NCI-H2107 treated with DMSO at 0.1 percent for 48 hours (cell line): ENCODE measurements at regions not wholly inside any gene's neighbourhood (a gene's known extent, or its start where the extent isn't known, plus 50 kb on each side); places are given as distances from the start of the nearest gene placed in this dataset.
"Not testable (repeated sequence)": the region's sequence is repeated elsewhere in the genome, so short reads cannot be mapped to it uniquely, and the experiment has no call there.

Experiments
- DNase-seq: peaks from one replicate; lab custom pipeline; 2025; ENCODE audit not compliant: unreplicated experiment; lab: John Stamatoyannopoulos, UW

DNA sequence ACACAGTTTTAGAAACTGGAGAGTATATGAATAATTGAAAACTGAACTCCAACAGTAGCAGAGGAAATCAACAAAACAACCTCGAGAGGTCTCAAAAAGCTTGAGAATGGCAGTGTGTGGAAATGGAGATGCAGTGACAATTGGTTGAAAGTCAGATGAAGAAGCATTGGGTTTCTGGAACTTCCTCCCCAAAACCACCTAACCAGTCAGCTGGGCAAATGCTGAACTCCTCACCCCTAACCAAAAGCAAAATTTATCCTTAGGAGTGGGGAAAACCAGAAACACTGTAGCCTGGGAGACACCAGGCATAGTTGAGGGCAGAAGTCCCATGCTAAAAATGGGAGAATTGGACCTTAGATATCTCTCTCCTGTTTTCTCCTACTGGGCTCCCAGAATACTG, 109.9 kb downstream of the TANC2 start:
- DNase-seq, result no peak

DNA sequence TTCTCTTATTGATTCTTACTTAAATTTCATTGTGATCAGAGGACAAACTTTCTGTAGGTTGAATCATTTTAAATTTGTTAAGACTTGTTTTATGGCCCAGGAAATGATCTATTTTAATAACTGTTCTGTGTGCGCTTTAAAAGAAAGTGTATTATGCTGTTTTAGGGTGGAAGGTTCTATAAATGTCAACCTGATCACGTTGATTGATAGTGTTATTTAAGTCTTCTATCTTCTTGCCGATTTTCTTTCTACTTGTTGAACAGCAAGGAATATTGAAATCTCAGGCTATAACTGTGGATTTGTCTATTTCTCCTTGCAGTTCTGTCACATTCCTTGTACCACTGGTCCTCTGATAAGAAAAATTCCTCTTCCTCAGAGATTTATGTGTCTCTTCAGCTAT, 112.7 kb downstream of the TANC2 start:
- no peak for DNase-seq

DNA sequence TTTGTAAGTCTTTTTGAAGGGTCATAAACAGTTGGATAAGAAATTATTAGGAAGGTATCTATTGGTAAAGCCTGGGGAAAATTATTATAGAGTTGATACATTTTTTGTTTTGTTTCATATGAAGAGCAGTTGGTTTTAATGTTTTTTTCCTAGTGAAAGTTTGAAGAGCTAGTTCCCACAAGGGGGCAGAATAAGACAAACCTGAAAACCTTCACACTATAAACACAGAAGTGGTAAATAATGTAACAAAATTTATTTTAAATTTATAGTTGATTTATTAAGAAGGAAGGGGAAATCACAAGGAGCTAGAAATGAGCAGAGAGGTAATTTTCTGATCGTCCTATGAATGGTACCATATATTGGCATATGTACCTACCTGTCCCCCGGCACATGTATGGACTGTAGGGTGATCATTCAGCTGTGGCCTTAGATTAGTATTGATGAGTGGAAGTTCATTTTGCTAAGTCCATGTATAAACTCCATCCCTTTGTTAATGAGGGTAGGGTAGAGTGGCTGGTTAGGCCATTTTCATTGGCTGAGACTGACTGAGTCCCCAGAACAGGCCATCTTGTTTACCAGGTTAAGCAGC, 116.3 kb downstream of the TANC2 start:
- no peak for DNase-seq

DNA sequence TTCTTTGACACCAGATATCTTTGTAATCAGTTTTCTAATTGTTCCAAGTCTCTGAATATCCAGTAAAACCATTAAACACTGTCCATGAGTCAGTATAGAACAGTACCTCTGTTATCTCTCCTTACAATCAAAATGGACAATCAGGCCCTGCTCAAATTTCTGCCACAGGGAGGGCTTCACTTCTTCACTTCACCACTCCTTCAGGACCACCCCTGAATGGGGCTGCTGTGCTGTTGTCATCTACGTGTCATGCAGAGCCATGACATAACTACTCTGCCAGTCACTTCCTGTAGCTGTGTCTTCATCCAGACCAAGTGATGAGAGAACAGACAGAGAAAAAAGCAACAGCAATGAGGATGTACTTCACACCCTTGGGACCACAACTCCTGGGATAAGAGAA, 116.9 kb downstream of the TANC2 start:
- no peak for DNase-seq

DNA sequence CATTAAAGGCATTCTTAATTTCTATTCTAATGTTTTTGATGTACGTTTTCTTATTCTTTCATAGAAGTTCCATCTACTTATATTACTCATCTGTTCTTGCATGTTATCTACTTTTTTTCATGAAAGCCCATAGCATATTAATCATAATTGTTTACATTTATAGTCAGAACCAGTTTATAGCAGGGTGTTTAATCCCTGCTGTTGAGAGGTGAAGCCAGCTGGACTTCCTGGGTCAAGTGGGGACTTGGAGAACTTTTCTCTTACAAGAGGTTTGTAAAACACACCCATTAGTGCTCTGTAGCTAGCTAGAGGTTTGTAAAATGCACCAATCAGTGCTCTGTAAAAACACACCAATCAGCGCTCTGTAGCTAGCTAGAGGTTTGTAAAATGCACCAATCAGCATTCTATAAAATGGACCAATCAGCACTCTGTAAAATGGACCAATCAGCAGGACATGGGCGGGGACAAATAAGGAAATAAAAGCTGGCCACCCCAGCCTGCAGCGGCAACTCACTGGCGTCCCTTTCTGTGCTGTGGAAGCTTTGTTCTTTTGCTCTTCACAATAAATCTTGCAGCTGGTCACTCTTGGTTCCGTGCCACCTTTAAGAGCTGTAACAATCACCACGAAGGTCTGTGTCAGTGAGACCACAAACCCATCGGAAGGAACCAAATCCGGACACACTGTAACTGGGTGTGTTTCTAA, 120.6 kb downstream of the TANC2 start:
- no peak for DNase-seq

GRCh38 chr17:63090358-63091114, 124.5 kb downstream of the TANC2 start:
- DNase-seq, result not testable (repeated sequence)

DNA sequence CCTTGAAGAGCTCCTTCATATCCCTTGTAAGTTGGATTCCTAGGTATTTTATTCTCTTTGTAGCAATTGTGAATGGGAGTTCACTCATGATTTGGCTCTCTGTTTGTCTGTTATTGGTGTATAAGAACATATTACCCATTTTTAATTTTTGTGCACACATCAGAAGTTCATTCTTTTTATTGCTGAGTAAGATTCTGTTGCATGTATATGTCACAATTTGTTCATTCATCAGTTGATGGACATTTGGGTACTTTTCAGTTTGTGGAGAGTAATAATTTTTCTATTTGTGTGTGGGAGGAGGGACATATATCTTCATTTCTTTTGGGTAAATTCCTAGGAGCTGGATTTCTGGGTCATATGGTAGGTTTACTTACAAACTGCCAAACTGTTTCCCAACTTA, 125.9 kb downstream of the TANC2 start:
- DNase-seq, result not testable (repeated sequence)

DNA sequence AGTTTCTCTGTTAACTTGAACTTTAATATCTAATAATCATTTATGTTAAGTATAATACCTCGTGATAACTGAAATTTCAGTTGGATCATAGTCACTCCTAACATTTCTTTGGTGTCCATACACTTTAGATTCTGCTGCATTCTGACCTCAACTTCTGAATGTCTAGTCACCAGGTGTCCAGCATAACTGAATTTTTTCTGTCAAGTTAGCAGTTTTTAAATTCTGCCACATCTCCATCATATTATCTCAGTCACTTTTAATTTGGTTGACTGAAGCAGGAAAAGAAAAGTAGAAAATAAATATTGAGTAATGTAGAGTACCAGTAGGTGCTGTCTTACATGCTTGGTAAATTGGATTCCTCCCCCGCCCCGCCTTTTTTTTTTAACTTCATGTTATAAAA, 128.6 kb downstream of the TANC2 start:
- DNase-seq, result no peak

DNA sequence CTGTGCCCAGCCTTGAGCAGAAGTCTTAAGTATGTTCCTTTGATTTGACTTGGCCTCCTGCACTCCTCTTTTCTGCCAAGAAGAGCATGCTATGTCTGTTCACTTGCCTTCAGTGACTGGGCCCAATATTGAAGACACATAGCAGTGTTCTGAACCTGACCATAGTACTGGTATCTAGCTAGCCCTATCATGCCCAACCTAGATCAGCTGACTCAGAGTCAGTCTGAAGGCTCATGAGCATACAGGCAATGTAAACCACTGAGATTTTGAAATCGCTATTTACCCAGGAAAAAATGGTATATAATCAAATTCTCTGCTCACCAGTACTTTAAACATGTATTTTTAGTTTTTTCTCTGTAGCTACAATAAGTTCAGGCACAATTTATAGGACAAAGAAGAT, 129.4 kb downstream of the TANC2 start:
- no peak for DNase-seq

DNA sequence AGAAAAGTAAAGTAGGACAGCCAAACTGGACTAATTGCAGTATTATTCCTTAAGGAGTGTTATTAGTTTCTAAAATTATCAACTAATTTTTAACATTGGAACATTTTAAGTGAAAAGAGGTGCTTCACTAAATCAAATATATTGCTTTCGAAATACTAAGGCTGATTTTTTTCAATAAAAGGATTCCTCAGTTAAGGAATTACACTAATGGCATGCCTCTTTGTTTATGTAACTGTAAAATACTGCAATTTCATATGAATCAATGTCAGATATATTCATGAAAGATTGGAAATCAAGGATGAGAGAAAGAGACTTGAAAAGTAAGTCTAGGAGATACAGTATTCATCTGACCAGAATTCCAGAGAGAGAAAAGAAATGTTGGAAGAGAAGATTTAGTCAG, 129.8 kb downstream of the TANC2 start:
- DNase-seq, result no peak

DNA sequence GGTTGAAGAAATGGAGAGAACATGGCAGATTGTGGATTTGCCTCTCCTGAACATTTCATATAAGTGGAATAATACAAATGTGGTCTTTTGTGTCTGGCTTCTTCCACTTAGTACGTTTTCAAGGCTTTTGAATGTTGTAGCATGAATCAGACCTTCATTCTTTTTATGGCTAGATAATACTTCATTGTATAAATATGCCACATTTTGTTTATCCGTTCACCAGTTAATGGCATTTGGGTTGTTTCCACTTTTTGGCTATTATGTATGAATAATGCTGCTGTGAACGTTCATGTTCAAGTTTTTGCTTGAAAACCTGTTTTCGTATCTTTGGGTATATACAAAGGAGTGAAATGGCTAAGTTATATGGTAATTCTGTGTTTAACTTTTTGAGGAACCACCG, 130.4 kb downstream of the TANC2 start:
- no peak for DNase-seq

DNA sequence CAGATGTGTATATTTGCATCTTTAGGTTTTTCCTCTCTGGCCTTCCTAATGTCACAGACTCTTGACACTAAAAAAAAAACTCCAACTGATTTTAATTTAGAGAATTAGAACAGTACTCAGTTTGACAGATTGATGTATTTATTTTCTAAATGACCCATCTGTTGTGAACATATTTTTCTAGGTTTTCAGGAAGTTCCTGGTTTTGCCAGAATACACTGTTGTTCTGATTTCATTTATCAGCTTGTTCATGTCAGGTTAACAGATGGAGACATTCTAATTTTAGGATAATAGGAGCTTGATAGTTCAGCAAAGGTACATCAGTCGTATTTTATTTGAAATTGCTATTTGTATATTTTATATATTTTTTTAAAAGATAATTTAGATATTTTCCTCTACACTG, 133.4 kb downstream of the TANC2 start:
- no peak for DNase-seq

DNA sequence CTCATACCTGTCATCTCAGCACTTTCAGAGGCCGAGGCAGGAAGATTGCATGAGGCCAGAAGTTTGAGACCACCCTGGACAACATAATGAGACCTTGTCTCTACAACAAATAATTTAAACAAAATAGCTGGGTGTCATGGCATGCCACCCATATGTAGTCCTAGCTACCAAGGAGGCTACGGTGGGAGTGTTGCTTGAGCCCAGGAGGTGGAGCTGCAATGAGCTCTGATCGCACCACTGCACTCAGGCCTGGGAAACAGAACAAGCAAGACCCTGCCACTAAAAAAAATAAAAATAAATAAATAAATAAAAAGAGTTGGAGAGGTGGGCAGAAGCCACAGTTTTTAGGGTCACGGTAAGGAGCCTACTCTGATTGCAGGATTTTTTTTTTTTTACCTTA, 136.0 kb downstream of the TANC2 start:
- no peak for DNase-seq

DNA sequence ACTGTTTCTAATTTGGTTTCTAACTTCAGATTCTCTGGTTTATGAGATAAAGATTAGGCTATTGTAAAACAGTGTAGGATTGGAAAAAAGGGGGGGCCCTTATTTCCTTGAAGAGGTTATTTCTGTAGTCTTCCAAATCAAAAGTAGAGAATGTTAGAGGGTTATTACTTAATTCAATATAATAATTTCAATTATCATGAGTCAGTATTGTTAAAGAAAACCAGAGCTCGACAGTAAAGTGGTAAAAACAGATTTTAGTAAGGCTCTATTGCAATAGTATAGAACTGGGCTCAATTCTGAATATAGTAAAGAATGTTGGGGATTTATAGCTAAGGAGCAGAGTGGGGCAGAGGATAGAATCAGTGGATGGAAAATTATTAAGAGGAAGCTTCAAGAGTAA, 140.0 kb downstream of the TANC2 start:
- no peak for DNase-seq

DNA sequence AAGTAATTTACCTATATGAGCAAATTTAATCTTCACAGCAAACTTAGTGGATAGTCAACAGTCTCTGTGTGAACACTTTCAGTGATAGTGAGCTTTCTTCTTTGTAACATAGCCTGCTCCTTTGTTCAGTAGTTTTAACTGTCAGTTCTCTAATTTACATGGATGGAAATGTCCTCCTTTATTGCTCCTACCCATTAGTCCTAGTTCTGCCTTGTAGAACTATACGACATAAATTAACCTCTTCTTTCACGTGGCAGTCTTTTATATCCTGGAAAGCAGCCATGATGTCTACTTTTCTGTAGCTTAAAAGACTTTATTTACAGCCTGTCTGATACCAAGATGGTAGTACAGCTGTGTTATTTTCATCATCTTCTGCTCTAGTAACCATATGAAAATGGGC, 143.6 kb downstream of the TANC2 start:
- DNase-seq, result no peak

- DNase-seq, result no peak
Observed at GRCh38 chr17:63113167-63113566, 147.1 kb downstream of the TANC2 start.

GRCh38 chr17:63116228-63116627, 150.2 kb downstream of the TANC2 start:
- DNase-seq, result no peak

DNA sequence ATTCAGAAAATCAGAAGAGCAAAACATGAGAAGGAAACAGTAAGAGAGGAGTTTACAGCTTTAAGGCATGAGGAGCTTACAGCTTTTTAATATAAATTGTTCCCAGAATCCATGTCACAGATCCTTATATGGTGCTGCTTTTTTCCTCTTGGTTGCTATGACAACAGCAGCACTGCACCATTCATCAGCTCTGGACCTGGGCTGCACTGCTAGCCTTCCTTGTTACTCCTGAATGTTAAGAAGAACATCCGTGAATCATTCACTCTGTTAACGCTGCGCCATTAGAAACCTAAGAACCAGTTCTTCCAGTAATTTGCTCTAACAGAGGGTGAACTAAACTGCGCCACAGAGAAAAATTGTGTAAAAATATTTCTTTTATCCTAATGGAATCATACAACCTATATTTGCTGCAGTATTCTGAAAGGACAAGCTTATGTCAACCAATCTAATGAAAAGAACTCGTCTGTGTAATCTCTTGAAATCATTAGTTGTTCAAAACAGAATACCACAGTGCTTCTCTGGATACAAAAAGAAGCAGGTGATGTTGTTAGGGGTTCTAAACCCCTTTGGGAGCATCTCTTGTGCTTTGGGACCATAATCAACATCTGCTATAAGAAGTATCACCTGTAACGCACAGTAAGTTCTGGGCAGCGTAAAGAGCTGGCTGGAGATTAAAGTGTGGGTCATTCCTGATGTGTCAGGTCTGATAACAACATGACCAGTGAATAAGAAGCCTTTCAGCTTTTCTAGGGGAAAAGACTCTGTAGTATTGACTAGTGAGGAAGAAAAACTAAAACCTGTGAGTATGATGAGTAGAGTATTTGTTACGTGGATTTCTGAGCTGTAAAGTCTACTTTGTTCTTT, 151.2 kb downstream of the TANC2 start:
- no peak for DNase-seq

GRCh38 chr17:63120406-63120805, 154.4 kb downstream of the TANC2 start:
- no peak for DNase-seq

DNA sequence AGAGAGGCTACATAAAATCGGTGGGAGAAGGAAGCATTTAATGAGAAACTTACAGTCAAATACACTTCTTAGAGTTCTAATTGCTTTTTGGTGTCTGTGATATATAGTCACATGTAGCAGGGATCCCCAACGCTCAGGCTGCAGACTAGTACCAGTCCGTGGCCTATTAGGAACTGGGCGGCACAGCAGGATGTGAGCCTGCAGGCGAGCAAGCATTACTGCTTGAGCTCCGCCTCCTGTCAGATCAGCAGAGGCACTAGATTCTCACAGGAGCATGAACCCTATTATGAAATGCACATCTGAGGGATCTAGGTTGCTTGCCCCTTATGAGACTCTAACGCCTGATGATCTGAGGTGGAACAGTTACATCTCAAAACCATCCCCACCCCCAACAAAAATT, 158.5 kb downstream of the TANC2 start:
- DNase-seq, result no peak

- no peak for DNase-seq
Observed at GRCh38 chr17:63124958-63125357, 158.9 kb downstream of the TANC2 start.
